SU-DHL-6 (cell line): ENCODE measurements at regions not wholly inside any gene's neighbourhood (a gene's known extent, or its start where the extent isn't known, plus 50 kb on each side); places are given as distances from the start of the nearest gene placed in this dataset.

ENCODE experiments used
- H2AFZ ChIP-seq: fragments of 200-600 bp; sonication (generic); 2 replicates; pipeline ENCODE4 v1.6.1; 2014; ENCODE audit warnings: low read depth, mild to moderate bottlenecking, moderate library complexity, mixed read lengths, antibody characterized with exemption, low read length; ENCODE audit not compliant: severe bottlenecking
- H3F3A ChIP-seq: fragments of 200-600 bp; shearing (Covaris generic); 2 replicates; pipeline ENCODE4 v1.6.0; 2016; ENCODE audit warnings: antibody characterized with exemption, mild to moderate bottlenecking; ENCODE audit not compliant: insufficient read depth
- H3K27ac ChIP-seq: fragments of 200-600 bp; sonication (generic); 2 replicates; pipeline ENCODE4 v1.5.1; 2016; ENCODE audit warnings: low read depth, mild to moderate bottlenecking, low read length, moderate library complexity, mixed read lengths
- H3K27me3 ChIP-seq: fragments of 200-600 bp; sonication (generic), shearing (Covaris generic); 2 replicates; pipeline ENCODE4 v1.6.0; 2014; ENCODE audit warnings: mild to moderate bottlenecking, low read length
- H3K36me3 ChIP-seq: fragments of 200-600 bp; sonication (generic); 2 replicates; pipeline ENCODE4 v1.6.1; 2014; ENCODE audit warnings: mild to moderate bottlenecking, low read length, mixed read lengths
- H3K4me2 ChIP-seq: fragments of 300-600, 200-600 bp; shearing (Covaris generic), sonication (generic); 2 replicates; pipeline ENCODE4 v1.6.0; 2014; ENCODE audit warnings: low read length, low read depth, mild to moderate bottlenecking; ENCODE audit not compliant: poor library complexity, severe bottlenecking
- H3K4me3 ChIP-seq: fragments of 200-600 bp; sonication (generic); 2 replicates; pipeline ENCODE4 v1.5.1; 2014; ENCODE audit warnings: antibody characterized with exemption, low read length, mild to moderate bottlenecking, mixed read lengths; ENCODE audit not compliant: insufficient read depth, poor library complexity, severe bottlenecking
- H3K79me2 ChIP-seq: fragments of 200-600 bp; sonication (generic); 2 replicates; pipeline ENCODE4 v1.6.1; 2014; ENCODE audit warnings: mild to moderate bottlenecking, low read length, moderate library complexity; ENCODE audit not compliant: insufficient read depth
- H3K9ac ChIP-seq: fragments of 200-600 bp; sonication (generic); 2 replicates; pipeline ENCODE4 v1.7.0; 2014; ENCODE audit warnings: mild to moderate bottlenecking, low read length
- H3K9me2 ChIP-seq: fragments of 200-600 bp; sonication (generic); replicated peaks from 2 replicates; pipeline ENCODE4 v1.6.1; 2014; ENCODE audit warnings: low read length; ENCODE audit not compliant: insufficient read depth
- H3K9me3 ChIP-seq: fragments of 200-600 bp; sonication (generic); 2 replicates; pipeline ENCODE4 v1.6.1; 2014; ENCODE audit warnings: low read length, mixed read lengths; ENCODE audit not compliant: insufficient read depth
- H4K20me1 ChIP-seq: fragments of 200-600 bp; sonication (generic); 2 replicates; pipeline ENCODE4 v1.6.1; 2014; ENCODE audit warnings: low read depth, mild to moderate bottlenecking, antibody characterized with exemption, low read length, moderate library complexity, mixed read lengths
- EZH2phosphoT487 ChIP-seq: fragments of 200-600 bp; sonication (generic), shearing (Covaris generic); conservative IDR thresholded peaks from 2 replicates; pipeline ENCODE4 v1.6.1; 2018; ENCODE audit warnings: mild to moderate bottlenecking, antibody characterized with exemption, low read length, moderate library complexity, mixed read lengths
- TF ChIP-seq, protein P1 (sequence below): fragments of 200-600 bp; sonication (generic); IDR thresholded peaks from one replicate; pipeline ENCODE4 v1.5.1; 2017; ENCODE audit warnings: antibody characterized with exemption, mild to moderate bottlenecking, low read length, moderate library complexity; ENCODE audit not compliant: insufficient read depth, poor library complexity, severe bottlenecking

DNA sequence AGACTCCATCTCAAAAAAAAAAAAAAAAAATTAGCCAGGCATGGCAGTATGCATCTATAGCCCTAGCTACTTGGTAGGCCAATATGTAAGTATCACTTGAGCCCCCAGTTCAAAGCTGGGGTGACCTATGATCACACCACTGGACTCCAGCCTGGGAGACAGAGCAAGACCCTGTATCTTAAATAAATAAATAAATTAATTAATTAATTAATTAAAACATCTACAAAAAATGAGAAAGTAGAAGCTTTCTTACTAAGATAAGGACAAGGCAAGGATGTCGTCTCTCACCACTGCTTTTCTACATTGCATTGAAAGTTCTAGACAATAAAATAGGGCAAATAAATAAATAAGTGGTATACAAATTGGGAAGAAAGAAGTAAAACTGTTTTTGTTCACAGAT, 134.3 kb upstream of the CARMIL1 start:
- H3K36me3 ChIP-seq, result peaks cover 10% of the 10 kb centered on the region
- no peaks in the 10 kb centered on the region for H3K9me2 ChIP-seq
- H3K4me2 ChIP-seq, result no peak overlapping the region
- H3K9me3 ChIP-seq, result peaks cover 11% of the 10 kb centered on the region; the same call in 1 of the 2 replicates
- no peak overlapping the region for H3K27ac ChIP-seq
- peaks cover 4% of the 10 kb centered on the region; the same call in 1 of the 2 replicates for H3F3A ChIP-seq
- no peaks in the 10 kb centered on the region for H3K27me3 ChIP-seq
- H3K79me2 ChIP-seq, result no peaks in the 10 kb centered on the region
- TF ChIP-seq EZH2phosphoT487, result no peak
- no peak overlapping the region for H3K4me3 ChIP-seq
- H2AFZ ChIP-seq, result no peak overlapping the region
- H4K20me1 ChIP-seq, result no peaks in the 10 kb centered on the region
- H3K9ac ChIP-seq, result no peak overlapping the region

DNA sequence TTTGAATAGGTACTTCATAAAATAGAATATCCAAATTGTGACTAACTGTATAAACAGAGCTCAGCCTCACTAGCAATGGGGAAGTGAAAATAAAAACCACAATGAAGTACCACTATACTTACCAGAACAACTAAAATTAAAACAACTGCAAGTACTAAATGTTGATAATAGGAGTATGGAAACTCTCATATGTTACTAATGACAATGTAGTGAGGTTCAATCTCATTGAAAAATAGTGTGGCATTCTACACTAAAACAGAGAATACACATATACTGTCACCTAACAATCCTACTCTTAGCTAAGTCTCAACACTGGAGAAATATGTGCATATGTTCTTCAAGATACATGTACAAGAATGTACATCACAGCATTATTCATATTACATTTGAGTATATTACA, 132.0 kb upstream of the CARMIL1 start:
- Histone ChIP-seq H3K9ac (peak overlapping the region; percentile 7), H3K36me3 (peaks cover 10% of the 10 kb centered on the region), H3K79me2 (no peaks in the 10 kb centered on the region), H2AFZ (peak overlapping the region; percentile 25), H3K27ac (peak overlapping the region; percentile 77), H3K9me2 (no peaks in the 10 kb centered on the region), H3K4me2 (peak overlapping the region; percentile 64), H3K27me3 (no peaks in the 10 kb centered on the region), H3F3A (peaks cover 4% of the 10 kb centered on the region; the same call in 1 of the 2 replicates), H3K9me3 (peaks cover 11% of the 10 kb centered on the region; the same call in 1 of the 2 replicates), H4K20me1 (no peaks in the 10 kb centered on the region), H3K4me3 (peak overlapping the region; percentile 25)
- TF ChIP-seq, protein P1, sequence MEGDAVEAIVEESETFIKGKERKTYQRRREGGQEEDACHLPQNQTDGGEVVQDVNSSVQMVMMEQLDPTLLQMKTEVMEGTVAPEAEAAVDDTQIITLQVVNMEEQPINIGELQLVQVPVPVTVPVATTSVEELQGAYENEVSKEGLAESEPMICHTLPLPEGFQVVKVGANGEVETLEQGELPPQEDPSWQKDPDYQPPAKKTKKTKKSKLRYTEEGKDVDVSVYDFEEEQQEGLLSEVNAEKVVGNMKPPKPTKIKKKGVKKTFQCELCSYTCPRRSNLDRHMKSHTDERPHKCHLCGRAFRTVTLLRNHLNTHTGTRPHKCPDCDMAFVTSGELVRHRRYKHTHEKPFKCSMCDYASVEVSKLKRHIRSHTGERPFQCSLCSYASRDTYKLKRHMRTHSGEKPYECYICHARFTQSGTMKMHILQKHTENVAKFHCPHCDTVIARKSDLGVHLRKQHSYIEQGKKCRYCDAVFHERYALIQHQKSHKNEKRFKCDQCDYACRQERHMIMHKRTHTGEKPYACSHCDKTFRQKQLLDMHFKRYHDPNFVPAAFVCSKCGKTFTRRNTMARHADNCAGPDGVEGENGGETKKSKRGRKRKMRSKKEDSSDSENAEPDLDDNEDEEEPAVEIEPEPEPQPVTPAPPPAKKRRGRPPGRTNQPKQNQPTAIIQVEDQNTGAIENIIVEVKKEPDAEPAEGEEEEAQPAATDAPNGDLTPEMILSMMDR, result no peak
- TF ChIP-seq EZH2phosphoT487, result no peak

DNA sequence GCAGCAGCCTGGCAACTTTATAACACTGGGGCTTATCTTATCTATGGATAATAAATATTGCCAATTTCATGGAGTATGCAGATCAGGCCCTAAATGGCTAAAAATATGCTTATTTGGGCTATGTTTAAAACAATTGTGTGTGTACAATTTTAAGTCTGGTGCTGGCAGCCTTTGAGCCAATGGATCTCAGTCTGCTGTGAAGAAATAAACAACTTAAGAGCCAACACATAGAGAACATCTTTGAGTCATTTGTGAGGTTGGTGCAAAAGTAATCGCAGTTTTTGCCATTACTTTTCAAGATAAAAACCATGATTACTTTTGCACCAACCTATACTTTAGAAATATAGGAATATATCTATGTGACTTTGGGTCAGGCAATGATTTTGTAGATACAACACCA, 129.1 kb upstream of the CARMIL1 start:
- no peak overlapping the region for H3K9ac ChIP-seq
- H3F3A ChIP-seq, result peaks cover 4% of the 10 kb centered on the region; the same call in 1 of the 2 replicates
- H3K4me2 ChIP-seq, result no peak overlapping the region
- H3K36me3 ChIP-seq, result peaks cover 10% of the 10 kb centered on the region
- no peaks in the 10 kb centered on the region for H3K79me2 ChIP-seq
- no peak for TF ChIP-seq EZH2phosphoT487
- TF ChIP-seq, protein P1, result no peak
- no peaks in the 10 kb centered on the region for H3K9me2 ChIP-seq
- H3K27ac ChIP-seq, result no peak overlapping the region
- no peaks in the 10 kb centered on the region for H4K20me1 ChIP-seq
- H3K9me3 ChIP-seq, result peaks cover 11% of the 10 kb centered on the region; the same call in 1 of the 2 replicates
- no peak overlapping the region for H3K4me3 ChIP-seq
- H2AFZ ChIP-seq, result no peak overlapping the region
- H3K27me3 ChIP-seq, result no peaks in the 10 kb centered on the region

DNA sequence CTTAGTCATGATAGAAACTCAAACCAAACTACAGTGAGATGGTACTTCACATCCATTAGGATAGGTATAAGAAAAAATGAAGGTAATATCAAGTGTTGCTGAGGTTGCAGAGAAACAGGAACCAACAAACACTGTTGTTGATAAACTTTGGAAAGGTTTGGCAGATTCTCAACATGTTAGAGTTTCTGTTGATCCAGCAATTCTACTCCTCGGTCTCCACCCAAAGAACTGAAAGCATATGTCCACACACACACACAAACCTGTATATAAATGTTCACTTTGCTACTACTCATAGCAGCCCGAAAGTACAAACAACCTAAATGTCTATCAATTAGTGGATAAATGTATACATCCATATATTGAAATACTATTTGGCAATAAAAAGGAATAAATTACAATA, 128.3 kb upstream of the CARMIL1 start:
- H3K9me3 ChIP-seq, result peaks cover 11% of the 10 kb centered on the region; the same call in 1 of the 2 replicates
- H4K20me1 ChIP-seq, result no peaks in the 10 kb centered on the region
- no peak overlapping the region for H3K9ac ChIP-seq
- TF ChIP-seq, protein P1, result no peak
- TF ChIP-seq EZH2phosphoT487, result no peak
- H3K27ac ChIP-seq, result no peak overlapping the region
- no peak overlapping the region for H3K4me2 ChIP-seq
- H3K36me3 ChIP-seq, result peaks cover 10% of the 10 kb centered on the region
- H3K79me2 ChIP-seq, result no peaks in the 10 kb centered on the region
- no peaks in the 10 kb centered on the region for H3K27me3 ChIP-seq
- H3K9me2 ChIP-seq, result no peaks in the 10 kb centered on the region
- H2AFZ ChIP-seq, result no peak overlapping the region
- H3K4me3 ChIP-seq, result no peak overlapping the region
- peaks cover 4% of the 10 kb centered on the region; the same call in 1 of the 2 replicates for H3F3A ChIP-seq
